Osteoblast (primary cell): ENCODE measurements at regions not wholly inside any gene's neighbourhood (a gene's known extent, or its start where the extent isn't known, plus 50 kb on each side); places are given as distances from the start of the nearest gene placed in this dataset.

Source experiments
- DNase-seq: peaks from one replicate; pipeline ENCODE4 v3.0.0; 2011; ENCODE audit warnings: low spot score, mixed read lengths; ENCODE audit not compliant: insufficient read length; ENCODE audit errors: missing footprints
- H2AFZ ChIP-seq: 2 replicates; pipeline ENCODE4 v1.6.0; 2011; ENCODE audit warnings: mild to moderate bottlenecking, low read length
- H3K27ac ChIP-seq: 2 replicates; pipeline ENCODE4 v1.5.1; 2011; ENCODE audit warnings: mild to moderate bottlenecking, low read depth, low read length, moderate library complexity
- H3K27me3 ChIP-seq: 2 replicates; pipeline ENCODE4 v1.6.0; 2012; ENCODE audit warnings: mild to moderate bottlenecking, control low read depth, inconsistent platforms, low read length, moderate library complexity; ENCODE audit not compliant: insufficient read depth
- H3K36me3 ChIP-seq: 2 replicates; pipeline ENCODE4 v1.5.1; 2011; ENCODE audit warnings: mild to moderate bottlenecking, low read length, control low read depth, moderate library complexity; ENCODE audit not compliant: insufficient read depth
- H3K4me1 ChIP-seq: 2 replicates; pipeline ENCODE4 v1.5.1; 2011; ENCODE audit warnings: mild to moderate bottlenecking, low read length, control low read depth, moderate library complexity; ENCODE audit not compliant: insufficient read depth
- H3K4me2 ChIP-seq: 2 replicates; pipeline ENCODE4 v1.6.0; 2011; ENCODE audit warnings: mild to moderate bottlenecking, low read length; ENCODE audit not compliant: insufficient read depth
- H3K4me3 ChIP-seq: fragments of 200-600 bp; sonication (generic); 3 replicates; pipeline ENCODE4 v1.5.1; 2012; ENCODE audit warnings: mild to moderate bottlenecking, low read length, inconsistent platforms; ENCODE audit not compliant: insufficient read depth
- H3K79me2 ChIP-seq: 2 replicates; pipeline ENCODE4 v1.6.0; 2012; ENCODE audit warnings: mild to moderate bottlenecking, low read length, control low read depth, inconsistent platforms; ENCODE audit not compliant: insufficient read depth
- H3K9me3 ChIP-seq: 2 replicates; pipeline ENCODE4 v1.5.1; 2011; ENCODE audit warnings: low read depth, low read length, control low read depth
- H4K20me1 ChIP-seq: 2 replicates; pipeline ENCODE4 v1.6.0; 2012; ENCODE audit warnings: mild to moderate bottlenecking, low read length, control low read depth; ENCODE audit not compliant: insufficient read depth
- CTCF ChIP-seq: IDR thresholded peaks from 2 replicates; pipeline ENCODE4 v1.5.1; 2011; ENCODE audit warnings: mild to moderate bottlenecking, low read depth, low read length, moderate library complexity; ENCODE audit errors: extremely low read depth

DNA sequence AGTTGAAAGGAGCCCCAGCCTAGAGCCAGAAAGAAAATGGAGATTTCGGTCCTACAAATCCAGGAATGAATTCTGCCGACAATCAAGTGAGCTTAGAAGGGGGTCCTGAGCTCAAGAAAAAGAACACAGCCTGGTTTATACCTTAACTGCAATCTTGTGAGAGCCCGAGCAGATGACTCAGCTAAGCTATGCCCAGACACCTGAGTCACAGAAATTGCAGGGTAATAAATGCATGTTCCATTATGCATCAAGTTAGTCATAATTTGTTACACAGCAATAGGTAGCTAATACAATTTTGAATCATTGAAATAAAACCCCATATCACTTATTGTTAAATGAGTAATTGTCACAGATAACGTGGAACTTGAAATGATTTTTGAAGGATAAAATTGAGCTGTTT is 111.8 kb upstream of the FOXP2 start:
- no peaks in the 10 kb centered on the region for H3K4me1 ChIP-seq
- H3K4me3 ChIP-seq: no peak overlapping the region
- no peaks in the 10 kb centered on the region for H4K20me1 ChIP-seq
- TF ChIP-seq CTCF: no peak
- no peaks in the 10 kb centered on the region for H3K36me3 ChIP-seq
- H3K9me3 ChIP-seq: no peaks in the 10 kb centered on the region
- no peak overlapping the region for H3K27ac ChIP-seq
- no peak overlapping the region for H3K4me2 ChIP-seq
- DNase-seq: no peak
- H2AFZ ChIP-seq: no peak overlapping the region
- no peaks in the 10 kb centered on the region for H3K79me2 ChIP-seq
- no peaks in the 10 kb centered on the region for H3K27me3 ChIP-seq

- no peaks in the 10 kb centered on the region for H3K79me2 ChIP-seq
- no peak overlapping the region for H3K4me2 ChIP-seq
- no peaks in the 10 kb centered on the region for H4K20me1 ChIP-seq
- H2AFZ ChIP-seq: no peak overlapping the region
- no peaks in the 10 kb centered on the region for H3K36me3 ChIP-seq
- TF ChIP-seq CTCF: no peak
- H3K4me1 ChIP-seq: no peaks in the 10 kb centered on the region
- H3K9me3 ChIP-seq: no peaks in the 10 kb centered on the region
- DNase-seq: peak; percentile 31
- no peaks in the 10 kb centered on the region for H3K27me3 ChIP-seq
- no peak overlapping the region for H3K27ac ChIP-seq
- H3K4me3 ChIP-seq: no peak overlapping the region
Observed at GRCh38 chr7:114298011-114298410, 116.6 kb upstream of the FOXP2 start.

DNA sequence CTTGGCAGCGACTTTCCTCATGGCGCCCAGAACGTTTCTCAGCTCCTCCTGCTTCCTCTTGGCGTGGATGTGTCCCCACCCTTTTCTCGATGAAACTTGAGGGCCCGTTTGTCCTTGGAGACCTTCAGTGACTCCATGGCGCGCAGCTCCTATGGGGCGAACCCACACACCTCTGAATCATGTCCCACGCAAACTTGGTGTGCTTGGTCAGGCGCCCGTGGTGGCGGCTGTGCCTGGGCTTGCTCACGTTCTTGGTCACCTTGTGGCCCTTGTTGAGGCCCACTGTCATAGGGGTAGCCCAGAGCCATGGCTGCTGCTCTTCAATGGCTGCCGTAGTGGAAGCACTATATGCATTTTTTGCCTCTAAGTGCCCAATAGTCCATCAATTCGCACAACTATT is 117.5 kb upstream of the FOXP2 start:
- DNase-seq: no peak
- Histone ChIP-seq H3K27ac (no peak overlapping the region), H3K27me3 (no peaks in the 10 kb centered on the region), H3K4me2 (no peak overlapping the region), H3K9me3 (no peaks in the 10 kb centered on the region), H4K20me1 (no peaks in the 10 kb centered on the region), H3K4me1 (no peaks in the 10 kb centered on the region), H3K36me3 (no peaks in the 10 kb centered on the region), H3K4me3 (no peak overlapping the region), H3K79me2 (no peaks in the 10 kb centered on the region), H2AFZ (no peak overlapping the region)
- no peak for TF ChIP-seq CTCF

- Histone ChIP-seq H3K9me3 (no peaks in the 10 kb centered on the region), H3K4me3 (no peak overlapping the region), H2AFZ (no peak overlapping the region), H3K27me3 (no peaks in the 10 kb centered on the region), H3K79me2 (no peaks in the 10 kb centered on the region), H3K27ac (no peak overlapping the region), H4K20me1 (no peaks in the 10 kb centered on the region), H3K36me3 (no peaks in the 10 kb centered on the region), H3K4me2 (no peak overlapping the region), H3K4me1 (no peaks in the 10 kb centered on the region)
- DNase-seq: peak; percentile 14
- TF ChIP-seq CTCF: no peak
Observed at GRCh38 chr7:114295522-114295921, 119.1 kb upstream of the FOXP2 start.
